DOHH2 (cell line): ENCODE measurements at regions not wholly inside any gene's neighbourhood (a gene's known extent, or its start where the extent isn't known, plus 50 kb on each side); places are given as distances from the start of the nearest gene placed in this dataset.

Source experiments
- H3F3A ChIP-seq: fragments of 200-600 bp; sonication (generic), shearing (Covaris generic); 2 replicates; pipeline ENCODE4 v1.6.0; 2016; ENCODE audit warnings: antibody characterized with exemption, mild to moderate bottlenecking; ENCODE audit not compliant: control insufficient read depth, insufficient read depth
- H3K27ac ChIP-seq: fragments of 200-600 bp; sonication (generic); 2 replicates; pipeline ENCODE4 v1.5.1; 2014; ENCODE audit warnings: low read depth, mild to moderate bottlenecking, low read length, moderate library complexity
- H3K27me3 ChIP-seq: fragments of 200-600 bp; sonication (generic); 2 replicates; pipeline ENCODE4 v1.6.1; 2014; ENCODE audit warnings: mild to moderate bottlenecking, low read length, mixed read lengths; ENCODE audit not compliant: control insufficient read depth
- H3K36me3 ChIP-seq: fragments of 200-600 bp; sonication (generic); 2 replicates; pipeline ENCODE4 v1.6.1; 2014; ENCODE audit warnings: mild to moderate bottlenecking, low read length, moderate library complexity, mixed read lengths; ENCODE audit not compliant: control insufficient read depth
- H3K4me1 ChIP-seq: fragments of 200-600 bp; sonication (generic); 2 replicates; pipeline ENCODE4 v1.6.1; 2014; ENCODE audit warnings: mild to moderate bottlenecking, low read length, mixed read lengths; ENCODE audit not compliant: control insufficient read depth
- H3K4me2 ChIP-seq: fragments of 200-600 bp; sonication (generic); 2 replicates; pipeline ENCODE4 v1.6.0; 2014; ENCODE audit warnings: mild to moderate bottlenecking, low read length, moderate library complexity
- H3K4me3 ChIP-seq: fragments of 200-600 bp; sonication (generic); 2 replicates; pipeline ENCODE4 v1.5.1; 2014; ENCODE audit warnings: mild to moderate bottlenecking, low read length, mixed read lengths
- H3K79me2 ChIP-seq: fragments of 200-600 bp; sonication (generic); 2 replicates; pipeline ENCODE4 v1.6.1; 2014; ENCODE audit warnings: mild to moderate bottlenecking, low read length, mixed read lengths; ENCODE audit not compliant: control insufficient read depth
- H3K9me2 ChIP-seq: fragments of 200-600 bp; sonication (generic); replicated peaks from 2 replicates; pipeline ENCODE4 v1.6.1; 2014; ENCODE audit warnings: mild to moderate bottlenecking, low read length, mixed read lengths; ENCODE audit not compliant: control insufficient read depth
- H3K9me3 ChIP-seq: fragments of 200-600 bp; sonication (generic); 2 replicates; pipeline ENCODE4 v1.6.1; 2014; ENCODE audit warnings: antibody characterized with exemption, low read length, mixed read lengths; ENCODE audit not compliant: control insufficient read depth, insufficient read depth
- H4K20me1 ChIP-seq: fragments of 200-600 bp; sonication (generic); 2 replicates; pipeline ENCODE4 v1.6.0; 2014; ENCODE audit warnings: low read depth, mild to moderate bottlenecking, antibody characterized with exemption, low read length, moderate library complexity; ENCODE audit not compliant: control insufficient read depth, insufficient read depth
- CTCF ChIP-seq: fragments of 200-600 bp; sonication (generic); IDR thresholded peaks from one replicate; pipeline ENCODE4 v1.5.1; 2014; ENCODE audit warnings: antibody characterized with exemption, mild to moderate bottlenecking, low read depth, low read length; ENCODE audit not compliant: poor library complexity, severe bottlenecking
- EZH2phosphoT487 ChIP-seq: fragments of 200-600 bp; sonication (generic); IDR thresholded peaks from 2 replicates; pipeline ENCODE4 v1.6.1; 2017; ENCODE audit warnings: borderline replicate concordance, mild to moderate bottlenecking, antibody characterized with exemption, low read length, moderate library complexity, mixed read lengths

DNA sequence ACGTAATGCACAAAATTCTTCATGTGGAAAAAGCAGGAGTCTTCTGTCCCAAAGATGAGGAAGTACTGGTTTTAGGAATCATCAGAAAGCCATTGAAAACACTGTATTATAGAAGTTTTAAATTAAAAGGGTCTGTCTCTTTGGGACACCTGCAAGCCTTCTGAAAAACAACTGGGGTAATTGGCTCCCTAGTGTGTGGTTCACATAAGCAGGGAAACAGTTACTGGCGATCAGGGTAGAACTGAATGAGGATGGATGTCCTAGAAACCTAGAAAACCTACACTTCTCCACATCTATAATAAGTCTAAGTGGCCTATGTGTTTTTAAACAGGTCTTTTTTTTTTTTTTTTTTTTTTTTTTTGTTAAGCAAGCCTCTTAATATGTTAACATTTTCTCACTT is 945.5 kb upstream of the PCDH10 start:
- Histone ChIP-seq H3K4me1 (no peaks in the 10 kb centered on the region), H3K4me3 (no peak overlapping the region), H3K27me3 (no peaks in the 10 kb centered on the region), H3K79me2 (no peaks in the 10 kb centered on the region), H3K4me2 (no peak overlapping the region), H3K9me3 (no peaks in the 10 kb centered on the region), H3K36me3 (no peaks in the 10 kb centered on the region), H3F3A (no peaks in the 10 kb centered on the region), H3K9me2 (no peaks in the 10 kb centered on the region), H3K27ac (no peak overlapping the region), H4K20me1 (no peaks in the 10 kb centered on the region)
- TF ChIP-seq CTCF (no peak), EZH2phosphoT487 (no peak)

GRCh38 chr4:132214519-132214918 is 934.6 kb upstream of the PCDH10 start:
- H3K79me2 ChIP-seq = no peaks in the 10 kb centered on the region
- H4K20me1 ChIP-seq = no peaks in the 10 kb centered on the region
- no peaks in the 10 kb centered on the region for H3K4me1 ChIP-seq
- H3K4me2 ChIP-seq = no peak overlapping the region
- H3K9me2 ChIP-seq = no peaks in the 10 kb centered on the region
- no peaks in the 10 kb centered on the region for H3K27me3 ChIP-seq
- H3K36me3 ChIP-seq = no peaks in the 10 kb centered on the region
- no peak overlapping the region for H3K4me3 ChIP-seq
- H3F3A ChIP-seq = no peaks in the 10 kb centered on the region
- no peak overlapping the region for H3K27ac ChIP-seq
- H3K9me3 ChIP-seq = no peaks in the 10 kb centered on the region
- no peak for TF ChIP-seq CTCF
- TF ChIP-seq EZH2phosphoT487 = no peak

- H3K27ac ChIP-seq = no peak overlapping the region
- H3K4me3 ChIP-seq = no peak overlapping the region
- no peaks in the 10 kb centered on the region for H4K20me1 ChIP-seq
- H3K4me1 ChIP-seq = no peaks in the 10 kb centered on the region
- no peaks in the 10 kb centered on the region for H3K9me2 ChIP-seq
- no peaks in the 10 kb centered on the region for H3K9me3 ChIP-seq
- H3K79me2 ChIP-seq = no peaks in the 10 kb centered on the region
- no peak overlapping the region for H3K4me2 ChIP-seq
- TF ChIP-seq EZH2phosphoT487 = no peak
- no peak for TF ChIP-seq CTCF
- no peaks in the 10 kb centered on the region for H3K27me3 ChIP-seq
- no peaks in the 10 kb centered on the region for H3K36me3 ChIP-seq
- H3F3A ChIP-seq = no peaks in the 10 kb centered on the region
Measured at GRCh38 chr4:132218406-132218805, 930.7 kb upstream of the PCDH10 start.
